GM12892 (cell line): ENCODE measurements at regions not wholly inside any gene's neighbourhood (a gene's known extent, or its start where the extent isn't known, plus 50 kb on each side); places are given as distances from the start of the nearest gene placed in this dataset.

Experiments used
- POLR2A ChIP-seq: IDR thresholded peaks from 2 replicates; pipeline ENCODE4 v1.6.1; 2011; ENCODE audit warnings: low read depth, low read length, control low read depth
- POLR2AphosphoS5 ChIP-seq: IDR thresholded peaks from 2 replicates; pipeline ENCODE4 v1.6.1; 2011; ENCODE audit warnings: low read depth, low read length, control low read depth
- TAF1 ChIP-seq: IDR thresholded peaks from 2 replicates; pipeline ENCODE4 v1.6.1; 2011; ENCODE audit warnings: low read depth, mild to moderate bottlenecking, control low read depth, low read length, borderline replicate concordance

DNA sequence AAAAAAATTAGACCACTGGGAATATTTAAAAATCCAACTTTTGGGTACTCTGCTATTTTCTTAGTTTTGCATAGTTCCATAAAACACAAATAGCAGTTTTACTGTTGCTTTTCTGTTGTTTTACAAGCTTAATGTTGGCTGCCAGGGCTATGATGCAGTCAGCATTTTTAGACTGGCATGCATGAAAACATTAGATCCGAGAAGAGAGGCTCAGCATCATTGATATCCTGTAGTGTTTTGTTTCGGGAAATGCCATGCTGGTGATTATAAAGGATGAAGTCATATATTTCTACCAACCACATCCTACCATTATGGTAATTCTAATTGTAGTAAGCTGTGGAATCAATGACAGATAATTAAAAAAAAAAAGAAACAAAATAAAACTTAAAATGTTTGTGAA, 104.6 kb downstream of the MBL2 start:
- TF ChIP-seq POLR2AphosphoS5, result no peak
- TF ChIP-seq POLR2A, result no peak
- TF ChIP-seq TAF1, result no peak
